HG03060 (cell line): ENCODE measurements at regions not wholly inside any gene's neighbourhood (a gene's known extent, or its start where the extent isn't known, plus 50 kb on each side); places are given as distances from the start of the nearest gene placed in this dataset.

Experiments used
- ATAC-seq: cut with Tn5 transposase; IDR thresholded peaks from one replicate; pipeline ENCODE4 v1.9.1; 2021; ENCODE audit warnings: low read depth, moderate number of reproducible peaks; ENCODE audit not compliant: unreplicated experiment

- ATAC-seq, result no peak
These were observed 250.2 kb downstream of the PLA2G4A start for GRCh38 chr1:187078916-187079315.

GRCh38 chr1:187079330-187079729 is 250.6 kb downstream of the PLA2G4A start:
- ATAC-seq, result no peak

GRCh38 chr1:187091666-187092065 is 262.9 kb downstream of the PLA2G4A start:
- no peak for ATAC-seq

- ATAC-seq, result no peak
These were observed 263.4 kb downstream of the PLA2G4A start for GRCh38 chr1:187092104-187092503.

GRCh38 chr1:187096689-187097088 is 267.9 kb downstream of the PLA2G4A start:
- no peak for ATAC-seq

- no peak for ATAC-seq
These were observed 281.6 kb downstream of the PLA2G4A start for GRCh38 chr1:187110351-187110750.

GRCh38 chr1:187114792-187115191 is 286.0 kb downstream of the PLA2G4A start:
- ATAC-seq, result no peak

GRCh38 chr1:187121661-187122060 is 292.9 kb downstream of the PLA2G4A start:
- ATAC-seq, result no peak

GRCh38 chr1:187122566-187122965 is 293.8 kb downstream of the PLA2G4A start:
- ATAC-seq, result no peak

GRCh38 chr1:187129132-187129531 is 300.4 kb downstream of the PLA2G4A start:
- no peak for ATAC-seq

- ATAC-seq, result no peak
These were observed 315.0 kb downstream of the PLA2G4A start for GRCh38 chr1:187143783-187144182.

- ATAC-seq, result no peak
These were observed 317.6 kb downstream of the PLA2G4A start for GRCh38 chr1:187146388-187146787.

- no peak for ATAC-seq
These were observed 322.8 kb downstream of the PLA2G4A start for GRCh38 chr1:187151555-187151954.

GRCh38 chr1:187153047-187153446 is 324.3 kb downstream of the PLA2G4A start:
- ATAC-seq, result no peak

- no peak for ATAC-seq
These were observed 328.4 kb downstream of the PLA2G4A start for GRCh38 chr1:187157115-187157514.

GRCh38 chr1:187157552-187157951 is 328.8 kb downstream of the PLA2G4A start:
- no peak for ATAC-seq

- ATAC-seq, result no peak
These were observed 338.8 kb downstream of the PLA2G4A start for GRCh38 chr1:187167555-187167954.

- no peak for ATAC-seq
These were observed 339.5 kb downstream of the PLA2G4A start for GRCh38 chr1:187168297-187168696.

GRCh38 chr1:187185389-187185788 is 356.6 kb downstream of the PLA2G4A start:
- no peak for ATAC-seq

GRCh38 chr1:187197685-187198084 is 368.9 kb downstream of the PLA2G4A start:
- ATAC-seq, result no peak

GRCh38 chr1:187203257-187203656 is 374.5 kb downstream of the PLA2G4A start:
- no peak for ATAC-seq

GRCh38 chr1:187212377-187212776 is 383.6 kb downstream of the PLA2G4A start:
- ATAC-seq, result no peak

GRCh38 chr1:187226396-187226795 is 397.6 kb downstream of the PLA2G4A start:
- no peak for ATAC-seq
